ENCODE measurements at regions not wholly inside any gene's neighbourhood (a gene's known extent, or its start where the extent isn't known, plus 50 kb on each side); places are given as distances from the start of the nearest gene placed in this dataset.

GRCh38 chr3:164209363-164209762 lies 868.9 kb downstream of the SI start:
- Histone ChIP-seq H3K27me3 (ENCODE audit: control insufficient read depth, insufficient read depth, low read length) (no peaks in the 10 kb centered on the region), H3K9me3 (ENCODE audit: control insufficient read depth, insufficient read depth, low read depth, low read length) (no peaks in the 10 kb centered on the region), H3K36me3 (ENCODE audit: control insufficient read depth, insufficient read depth, low read length) (no peaks in the 10 kb centered on the region), H3K9ac (ENCODE audit: insufficient read depth, low read length) (no peak overlapping the region), H3K4me1 (ENCODE audit: control insufficient read depth, extremely low read depth, insufficient read depth, low read length) (no peaks in the 10 kb centered on the region), H4K20me1 (ENCODE audit: control insufficient read depth, extremely low read depth, insufficient read depth, low read length) (no peaks in the 10 kb centered on the region), H2AFZ (ENCODE audit: low read length) (no peak overlapping the region), H3K4me3 (replicated peaks in 1 of 4; ENCODE audit: control extremely low read depth in 1 of 4, insufficient read depth in 1 of 4, low read depth in 3 of 4, low read length in 4 of 4) (no peak overlapping the region), H3K4me2 (ENCODE audit: extremely low read depth, insufficient read depth, low read length) (no peak overlapping the region), H3K27ac (ENCODE audit: insufficient read depth, low read length) (no peak overlapping the region), H3K79me2 (ENCODE audit: control insufficient read depth, insufficient read depth, low read length) (no peaks in the 10 kb centered on the region)
- DNase-seq (ENCODE audit: low read depth in 2 of 2) = no peak
- TF ChIP-seq EZH2 (IDR thresholded peaks at IDR 0.05; ENCODE audit: low read length, missing control alignments) (no peak), CTCF (conservative IDR thresholded peaks at IDR 0.05 in 1 of 2, IDR thresholded peaks at IDR 0.05 in 1 of 2; ENCODE audit: low read depth in 1 of 2, low read length in 2 of 2) (no peak)

- Histone ChIP-seq H3K27me3 (ENCODE audit: control insufficient read depth, insufficient read depth, low read length) (no peaks in the 10 kb centered on the region), H3K27ac (ENCODE audit: insufficient read depth, low read length) (no peak overlapping the region), H3K9me3 (ENCODE audit: control insufficient read depth, insufficient read depth, low read depth, low read length) (no peaks in the 10 kb centered on the region), H2AFZ (ENCODE audit: low read length) (no peak overlapping the region), H3K9ac (ENCODE audit: insufficient read depth, low read length) (no peak overlapping the region), H3K79me2 (ENCODE audit: control insufficient read depth, insufficient read depth, low read length) (no peaks in the 10 kb centered on the region), H3K36me3 (ENCODE audit: control insufficient read depth, insufficient read depth, low read length) (no peaks in the 10 kb centered on the region), H3K4me1 (ENCODE audit: control insufficient read depth, extremely low read depth, insufficient read depth, low read length) (no peaks in the 10 kb centered on the region), H4K20me1 (ENCODE audit: control insufficient read depth, extremely low read depth, insufficient read depth, low read length) (no peaks in the 10 kb centered on the region), H3K4me2 (ENCODE audit: extremely low read depth, insufficient read depth, low read length) (no peak overlapping the region), H3K4me3 (replicated peaks in 1 of 4; ENCODE audit: control extremely low read depth in 1 of 4, insufficient read depth in 1 of 4, low read depth in 3 of 4, low read length in 4 of 4) (no peak overlapping the region)
- DNase-seq (ENCODE audit: low read depth in 2 of 2) = no peak
- TF ChIP-seq CTCF (conservative IDR thresholded peaks at IDR 0.05 in 1 of 2, IDR thresholded peaks at IDR 0.05 in 1 of 2; ENCODE audit: low read depth in 1 of 2, low read length in 2 of 2) (no peak), EZH2 (IDR thresholded peaks at IDR 0.05; ENCODE audit: low read length, missing control alignments) (no peak)
Observed at GRCh38 chr3:164208821-164209220, 869.5 kb downstream of the SI start.

GRCh38 chr3:164208048-164208447 lies 870.2 kb downstream of the SI start:
- Histone ChIP-seq H3K9ac (ENCODE audit: insufficient read depth, low read length) (no peak overlapping the region), H3K4me2 (ENCODE audit: extremely low read depth, insufficient read depth, low read length) (no peak overlapping the region), H3K36me3 (ENCODE audit: control insufficient read depth, insufficient read depth, low read length) (no peaks in the 10 kb centered on the region), H3K4me3 (replicated peaks in 1 of 4; ENCODE audit: control extremely low read depth in 1 of 4, insufficient read depth in 1 of 4, low read depth in 3 of 4, low read length in 4 of 4) (no peak overlapping the region), H2AFZ (ENCODE audit: low read length) (no peak overlapping the region), H3K27ac (ENCODE audit: insufficient read depth, low read length) (no peak overlapping the region), H3K9me3 (ENCODE audit: control insufficient read depth, insufficient read depth, low read depth, low read length) (no peaks in the 10 kb centered on the region), H3K27me3 (ENCODE audit: control insufficient read depth, insufficient read depth, low read length) (no peaks in the 10 kb centered on the region), H3K4me1 (ENCODE audit: control insufficient read depth, extremely low read depth, insufficient read depth, low read length) (no peaks in the 10 kb centered on the region), H4K20me1 (ENCODE audit: control insufficient read depth, extremely low read depth, insufficient read depth, low read length) (no peaks in the 10 kb centered on the region), H3K79me2 (ENCODE audit: control insufficient read depth, insufficient read depth, low read length) (no peaks in the 10 kb centered on the region)
- DNase-seq (ENCODE audit: low read depth in 2 of 2) = no peak
- TF ChIP-seq CTCF (conservative IDR thresholded peaks at IDR 0.05 in 1 of 2, IDR thresholded peaks at IDR 0.05 in 1 of 2; ENCODE audit: low read depth in 1 of 2, low read length in 2 of 2) = no peak
- TF ChIP-seq EZH2 (IDR thresholded peaks at IDR 0.05; ENCODE audit: low read length, missing control alignments) = no peak
